ENCODE measurements at regions not wholly inside any gene's neighbourhood (a gene's known extent, or its start where the extent isn't known, plus 50 kb on each side); places are given as distances from the start of the nearest gene placed in this dataset.

GRCh38 chr6:1103945-1104623, 207.8 kb upstream of the FOXQ1 start:
- no peak for DNase-seq
- intact Hi-C loops (cut with DNase I; ENCODE audit: low total_unique reads): no loop called here
- no peaks in the 10 kb centered on the region for H3K9me3 ChIP-seq
- no peaks in the 10 kb centered on the region for H3K27me3 ChIP-seq
- 62 to 69% methylated on average over 7 of the region's 7 CpGs for WGBS, 2 donors
- H3K36me3 ChIP-seq (ENCODE audit: low read depth, missing control alignments): no peaks in the 10 kb centered on the region
- no peak overlapping the region for H3K27ac ChIP-seq
- H3K4me3 ChIP-seq: no peak overlapping the region
- H3K4me1 ChIP-seq: no peaks in the 10 kb centered on the region
- TF ChIP-seq POLR2A (IDR thresholded peaks at IDR 0.05): no peak
- no peak for TF ChIP-seq CTCF (IDR thresholded peaks at IDR 0.05)

- Histone ChIP-seq H3K36me3 (ENCODE audit: low read depth, missing control alignments) (no peaks in the 10 kb centered on the region), H3K4me1 (no peaks in the 10 kb centered on the region), H3K27me3 (no peaks in the 10 kb centered on the region), H3K9me3 (no peaks in the 10 kb centered on the region), H3K4me3 (no peak overlapping the region), H3K27ac (no peak overlapping the region)
- intact Hi-C loops (cut with DNase I; ENCODE audit: low total_unique reads): no loop called here
- WGBS, 2 donors: 85 to 91% methylated on average over 8 of the region's 8 CpGs
- no peak for DNase-seq
- no peak for TF ChIP-seq CTCF (IDR thresholded peaks at IDR 0.05)
Observed at GRCh38 chr6:1103021-1103420, 208.9 kb upstream of the FOXQ1 start.

GRCh38 chr6:1100269-1100668, 211.6 kb upstream of the FOXQ1 start:
- 77% methylated on average over 8 of the region's 8 CpGs for WGBS, 2 donors
- DNase-seq: no peak
- no peak overlapping the region for H3K27ac ChIP-seq
- no peaks in the 10 kb centered on the region for H3K36me3 ChIP-seq (ENCODE audit: low read depth, missing control alignments)
- TF ChIP-seq CTCF (IDR thresholded peaks at IDR 0.05) (no peak), POLR2A (IDR thresholded peaks at IDR 0.05) (no peak)
- H3K9me3 ChIP-seq: no peaks in the 10 kb centered on the region
- H3K4me3 ChIP-seq: no peak overlapping the region
- intact Hi-C loops (cut with DNase I; ENCODE audit: low total_unique reads): no loop called here
- no peaks in the 10 kb centered on the region for H3K4me1 ChIP-seq
- no peaks in the 10 kb centered on the region for H3K27me3 ChIP-seq

- 92 to 94% methylated on average over 9 of the region's 9 CpGs for WGBS, 2 donors
- Histone ChIP-seq H3K4me3 (no peak overlapping the region), H3K27ac (no peak overlapping the region)
Observed at GRCh38 chr6:1099264-1099663, 212.6 kb upstream of the FOXQ1 start.

GRCh38 chr6:1096967-1097765, 214.7 kb upstream of the FOXQ1 start:
- H3K4me1 ChIP-seq: no peaks in the 10 kb centered on the region
- TF ChIP-seq POLR2A (IDR thresholded peaks at IDR 0.05) (no peak), CTCF (IDR thresholded peaks at IDR 0.05) (no peak)
- intact Hi-C loops (cut with DNase I; ENCODE audit: low total_unique reads): no loop called here

More at GRCh38 chr6:1099264-1099663, 212.6 kb upstream of the FOXQ1 start:
- DNase-seq: no peak
- Histone ChIP-seq H3K27me3 (no peaks in the 10 kb centered on the region), H3K4me1 (no peaks in the 10 kb centered on the region), H3K36me3 (ENCODE audit: low read depth, missing control alignments) (no peaks in the 10 kb centered on the region), H3K9me3 (no peaks in the 10 kb centered on the region)
- intact Hi-C loops (cut with DNase I; ENCODE audit: low total_unique reads): no loop called here
- no peak for TF ChIP-seq POLR2A (IDR thresholded peaks at IDR 0.05)

More at GRCh38 chr6:1096967-1097765, 214.7 kb upstream of the FOXQ1 start:
- DNase-seq: no peak
- WGBS, 2 donors: 89 to 94% methylated on average over 6 to 11 of the region's 11 CpGs
- Histone ChIP-seq H3K36me3 (ENCODE audit: low read depth, missing control alignments) (no peaks in the 10 kb centered on the region), H3K4me3 (no peak overlapping the region), H3K27me3 (no peaks in the 10 kb centered on the region), H3K27ac (no peak overlapping the region), H3K9me3 (no peaks in the 10 kb centered on the region)

All from testis (tissue), 2 donors.